HCT116 (cell line): ENCODE measurements at regions not wholly inside any gene's neighbourhood (a gene's known extent, or its start where the extent isn't known, plus 50 kb on each side); places are given as distances from the start of the nearest gene placed in this dataset.

Experiments used
- ATAC-seq: fragments of 200-7000 bp; cut with Tn5 transposase; 2 replicates; pipeline ENCODE4 v1.9.1; 2020; ENCODE audit warnings: mild to moderate bottlenecking, moderate library complexity
- BruUV-seq: library from RNA; stranded (reverse); fragments of 400-500 nt; replicated peaks from 2 replicates; lab custom pipeline; 2021; lab: Mats Ljungman, UMichigan
- CTCF ChIA-PET: fragments of 300-600 bp; sonication (Branson Sonifier 250); formaldehyde crosslinking; loops from one replicate; lab custom pipeline; 2021; ENCODE audit warnings: antibody characterized with exemption; lab: Charles Lee
- POLR2A ChIA-PET: fragments of 300-600, 350-600 bp; sonication (Branson Sonifier 250); formaldehyde crosslinking; loops from one replicate; lab custom pipeline; 2021; ENCODE audit warnings: antibody characterized with exemption; lab: Charles Lee
- RAD21 ChIA-PET, 2 experiments: fragments of 300-600 bp; sonication (Branson Sonifier 250); formaldehyde crosslinking; loops; one replicate each; lab custom pipeline; 2023; ENCODE audit warnings: low total read pairs in 2 of 2; ENCODE audit not compliant: uncharacterized antibody in 2 of 2, unreplicated experiment in 2 of 2, low non-redundant PET in 1 of 2; lab: Charles Lee
- DNase-seq: peaks from one replicate; pipeline ENCODE4 v3.0.0-alpha.2; 2010; ENCODE audit warnings: low read depth, low spot score
- H2AFZ ChIP-seq: fragments of 200-600 bp; shearing (Covaris generic), sonication (generic); 2 replicates; pipeline ENCODE4 v1.6.1; 2017; ENCODE audit warnings: low read depth, mixed run types, mixed read lengths, antibody characterized with exemption, low read length; ENCODE audit not compliant: poor library complexity, severe bottlenecking
- H3K27ac ChIP-seq: 2 replicates; pipeline ENCODE4 v1.5.1; 2012; ENCODE audit warnings: low read depth, low read length
- H3K27me3 ChIP-seq: fragments of 200-600 bp; sonication (generic); 2 replicates; pipeline ENCODE4 v1.6.1; 2016; ENCODE audit warnings: mixed run types, low read length, mixed read lengths; ENCODE audit not compliant: insufficient read depth
- H3K36me3 ChIP-seq, 2 experiments: fragments of 200-500 bp in 1 of 2; fragments of 200-600 bp in 1 of 2; sonication (Bioruptor generic) in 1 of 2; sonication (generic) in 1 of 2; 2 replicates each; pipeline versions ENCODE4 v1.5.1 to v1.6.1; 2014 to 2016; ENCODE audit warnings: low read length in 2 of 2, inconsistent platforms in 1 of 2, mixed read lengths in 1 of 2, mixed run types in 1 of 2; ENCODE audit not compliant: insufficient read depth in 2 of 2, control insufficient read depth in 1 of 2
- H3K4me1 ChIP-seq, 2 experiments: fragments of 200-600 bp in 1 of 2; sonication (generic) in 1 of 2; 2 replicates each; pipeline versions ENCODE4 v1.5.1 to v1.6.1; 2012 to 2017; ENCODE audit warnings: low read length in 2 of 2, inconsistent platforms in 1 of 2, mild to moderate bottlenecking in 1 of 2, mixed read lengths in 1 of 2, mixed run types in 1 of 2, moderate library complexity in 1 of 2; ENCODE audit not compliant: insufficient read depth in 2 of 2, control insufficient read depth in 1 of 2
- H3K4me2 ChIP-seq: fragments of 200-600 bp; sonication (generic); 2 replicates; pipeline ENCODE4 v1.6.1; 2017; ENCODE audit warnings: mixed run types, low read length, mixed read lengths
- H3K4me3 ChIP-seq, 2 experiments: fragments of 200-600 bp in 1 of 2; sonication (generic) in 1 of 2; replicated peaks in 1 of 2; 2 replicates each; pipeline ENCODE4 v1.5.1; 2011 to 2016; ENCODE audit warnings: low read length in 2 of 2, control low read depth in 1 of 2, low read depth in 1 of 2, mild to moderate bottlenecking in 1 of 2, mixed read lengths in 1 of 2, mixed run types in 1 of 2
- H3K79me2 ChIP-seq: fragments of 200-600 bp; sonication (generic); 2 replicates; pipeline ENCODE4 v1.6.1; 2017; ENCODE audit warnings: mild to moderate bottlenecking, mixed run types, low read length, moderate library complexity, mixed read lengths; ENCODE audit not compliant: insufficient read depth
- H3K9ac ChIP-seq: fragments of 200-600 bp; sonication (generic); 2 replicates; pipeline ENCODE4 v1.6.1; 2016; ENCODE audit warnings: low read length, mixed read lengths
- H3K9me2 ChIP-seq: fragments of 200-600 bp; sonication (generic), shearing (Covaris generic); 2 replicates; pipeline ENCODE4 v1.6.1; 2017; ENCODE audit warnings: mixed run types, mild to moderate bottlenecking, moderate library complexity; ENCODE audit not compliant: insufficient read depth
- H3K9me3 ChIP-seq, 2 experiments: fragments of 200-500 bp in 1 of 2; fragments of 200-600 bp in 1 of 2; sonication (Bioruptor generic) in 1 of 2; sonication (generic) in 1 of 2; 2 replicates each; pipeline ENCODE4 v1.6.1; 2014 to 2017; ENCODE audit warnings: low read length in 2 of 2, mixed read lengths in 2 of 2, inconsistent platforms in 1 of 2, low read depth in 1 of 2, mild to moderate bottlenecking in 1 of 2, mixed run types in 1 of 2, moderate library complexity in 1 of 2; ENCODE audit not compliant: control insufficient read depth in 1 of 2, insufficient read depth in 1 of 2
- H4K20me1 ChIP-seq: fragments of 200-600 bp; sonication (generic), shearing (Covaris generic); 2 replicates; pipeline ENCODE4 v1.6.1; 2017; ENCODE audit warnings: mixed run types, mild to moderate bottlenecking, moderate library complexity; ENCODE audit not compliant: insufficient read depth
- ATF3 ChIP-seq: IDR thresholded peaks from 2 replicates; pipeline ENCODE4 v1.6.1; 2012
- CBX3 ChIP-seq: IDR thresholded peaks from 2 replicates; pipeline ENCODE4 v1.6.1; 2012; ENCODE audit warnings: low read depth
- CEBPB ChIP-seq: IDR thresholded peaks from 2 replicates; pipeline ENCODE4 v1.6.1; 2012; ENCODE audit warnings: low read depth
- ELF1 ChIP-seq: IDR thresholded peaks from 2 replicates; pipeline ENCODE4 v1.6.1; 2012; ENCODE audit warnings: low read depth, borderline replicate concordance
- FOSL1 ChIP-seq: IDR thresholded peaks from 2 replicates; pipeline ENCODE4 v1.6.1; 2012; ENCODE audit warnings: low read depth
- POLR2AphosphoS5 ChIP-seq: IDR thresholded peaks from 2 replicates; pipeline ENCODE4 v1.6.1; 2011; ENCODE audit warnings: mild to moderate bottlenecking, low read depth, low read length, moderate library complexity
- RAD21 ChIP-seq: IDR thresholded peaks from 2 replicates; pipeline ENCODE4 v1.6.1; 2012; ENCODE audit warnings: low read depth, mild to moderate bottlenecking
- SIN3A ChIP-seq: IDR thresholded peaks from 2 replicates; pipeline ENCODE4 v1.6.1; 2012; ENCODE audit warnings: low read depth
- SP1 ChIP-seq: IDR thresholded peaks from 2 replicates; pipeline ENCODE4 v1.6.1; 2012; ENCODE audit warnings: low read depth
- TCF7L2 ChIP-seq: IDR thresholded peaks from 2 replicates; pipeline ENCODE4 v1.7.0; 2011; ENCODE audit warnings: borderline replicate concordance, inconsistent platforms; ENCODE audit not compliant: insufficient read depth, insufficient read length; ENCODE audit errors: extremely low read depth
- ZBTB33 ChIP-seq: IDR thresholded peaks from 2 replicates; pipeline ENCODE4 v1.6.1; 2011; ENCODE audit warnings: mild to moderate bottlenecking, low read length, moderate library complexity; ENCODE audit not compliant: insufficient replicate concordance; ENCODE audit errors: extremely low read depth
- intact Hi-C: fragments of 100-400 bp; cut with micrococcal nuclease; formaldehyde crosslinking; loops from 2 replicates; pipeline ENCODE4 v1.10.0; 2022

- Histone ChIP-seq H4K20me1 (no peaks in the 10 kb centered on the region), H3K9me2 (no peaks in the 10 kb centered on the region), H3K4me2 (no peak overlapping the region), H3K9ac (no peak overlapping the region), H3K4me3 (no peak overlapping the region), H3K27ac (no peak overlapping the region), H3K4me1 (peaks cover 6 to 7% of the 10 kb centered on the region in 2 experiments; a peak in 3 of 4 replicates), H3K9me3 (no peaks in the 10 kb centered on the region), H3K79me2 (no peaks in the 10 kb centered on the region), H2AFZ (no peak overlapping the region), H3K27me3 (peaks cover 29% of the 10 kb centered on the region), H3K36me3 (no peaks in the 10 kb centered on the region)
- DNase-seq, result no peak
- no peak for ATAC-seq
- intact Hi-C loops, result no loop called here
- no peak for TF ChIP-seq SIN3A
- POLR2A ChIA-PET, result no interaction called here
- CTCF ChIA-PET, result no interaction called here
- RAD21 ChIA-PET, result no interaction called here
- BruUV-seq, result no TSS peak
Observed at GRCh38 chr17:6231465-6231864, 161.3 kb downstream of the WSCD1 start.

DNA sequence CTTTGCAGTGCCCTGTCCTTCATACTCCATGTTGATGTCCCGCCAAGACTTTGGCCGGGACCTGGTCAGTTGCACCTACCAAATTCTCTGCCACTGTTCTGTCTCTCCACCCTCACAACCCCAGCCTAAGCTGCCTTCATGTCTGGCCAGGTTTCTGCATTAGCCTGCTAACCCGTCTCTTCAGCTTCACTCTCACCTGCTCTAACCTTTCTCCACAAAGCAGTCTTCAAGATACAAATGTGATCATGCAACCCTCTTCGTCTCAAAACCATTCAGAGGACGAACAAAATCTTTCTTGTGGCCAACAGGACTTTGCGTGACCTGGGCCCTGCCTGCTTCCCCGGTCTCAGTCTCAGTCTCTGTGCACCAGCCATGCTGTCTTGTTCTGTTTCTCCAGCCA is 148.2 kb downstream of the WSCD1 start:
- Histone ChIP-seq H4K20me1 (no peaks in the 10 kb centered on the region), H3K4me3 (no peak overlapping the region)
- no peak for TF ChIP-seq CEBPB
- TF ChIP-seq SP1, result no peak
- no peak for TF ChIP-seq RAD21
- TF ChIP-seq ZBTB33, result no peak
- TF ChIP-seq ATF3, result no peak
- no peak for TF ChIP-seq FOSL1
- TF ChIP-seq ELF1, result no peak
- no peak for TF ChIP-seq TCF7L2
- no peak for TF ChIP-seq CBX3
- no peak for TF ChIP-seq SIN3A
- no peak for TF ChIP-seq POLR2AphosphoS5
- TF ChIP-seq, all 23 proteins: peak for 0
- no peak overlapping the region for H3K4me2 ChIP-seq
- ATAC-seq, result no peak
- BruUV-seq, result no TSS peak
- H3K9me2 ChIP-seq, result no peaks in the 10 kb centered on the region
- CTCF ChIA-PET, result no interaction called here
- intact Hi-C loops, result no loop called here
- H3K36me3 ChIP-seq, result no peaks in the 10 kb centered on the region
- peaks cover 0 to 3% of the 10 kb centered on the region in 2 experiments; a peak in 1 of 4 replicates for H3K9me3 ChIP-seq
- peaks cover 68% of the 10 kb centered on the region for H3K27me3 ChIP-seq
- no peak for DNase-seq
- RAD21 ChIA-PET, result no interaction called here
- H3K79me2 ChIP-seq, result no peaks in the 10 kb centered on the region
- H2AFZ ChIP-seq, result no peak overlapping the region
- no peak overlapping the region for H3K27ac ChIP-seq
- H3K9ac ChIP-seq, result no peak overlapping the region
- peaks cover 0 to 2% of the 10 kb centered on the region in 2 experiments; a peak in 1 of 4 replicates for H3K4me1 ChIP-seq
- POLR2A ChIA-PET, result no interaction called here
